Endothelial cell of umbilical vein (primary cell): ENCODE measurements at regions not wholly inside any gene's neighbourhood (a gene's known extent, or its start where the extent isn't known, plus 50 kb on each side); places are given as distances from the start of the nearest gene placed in this dataset.

ENCODE experiments used
- POLR2AphosphoS5 ChIP-seq: IDR thresholded peaks from 2 replicates; pipeline ENCODE4 v1.6.1; 2012; ENCODE audit warnings: low read depth, mild to moderate bottlenecking, control low read depth, low read length, moderate library complexity; ENCODE audit not compliant: insufficient read depth
- TF ChIP-seq, protein P1 (sequence below), 2 donors: IDR thresholded peaks; 1 replicate in 1 of 2; 2 replicates in 1 of 2; pipeline ENCODE4 v1.5.1; 2011; ENCODE audit warnings: low read length in 2 of 2, mild to moderate bottlenecking in 2 of 2, moderate library complexity in 2 of 2, control low read depth in 1 of 2, inconsistent platforms in 1 of 2, low read depth in 1 of 2; ENCODE audit not compliant: insufficient read depth in 1 of 2; ENCODE audit errors: extremely low read depth in 1 of 2
- TF ChIP-seq, protein P2 (sequence below): IDR thresholded peaks from 2 replicates; pipeline ENCODE4 v1.6.1; 2011; ENCODE audit not compliant: insufficient read depth, insufficient read length

DNA sequence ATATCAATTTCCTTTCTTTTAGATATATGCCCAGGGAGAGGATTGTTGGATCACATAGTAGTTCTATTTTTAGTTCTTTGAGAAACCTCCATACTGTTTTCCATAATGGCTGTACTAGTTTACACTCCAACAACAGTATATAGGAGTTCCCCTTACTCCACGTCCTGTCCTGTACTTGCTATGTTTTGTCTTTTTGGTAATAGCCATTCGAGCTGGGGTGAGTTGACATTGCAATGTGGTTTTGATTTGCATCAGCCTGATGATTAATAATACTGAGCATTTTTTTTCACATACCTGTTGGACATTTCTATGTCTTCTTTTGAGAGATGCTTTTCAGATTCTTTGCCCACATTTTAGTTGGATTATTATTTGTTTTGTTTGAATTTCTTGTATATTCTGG lies 445.9 kb downstream of the NTRK2 start:
- TF ChIP-seq, protein P1, sequence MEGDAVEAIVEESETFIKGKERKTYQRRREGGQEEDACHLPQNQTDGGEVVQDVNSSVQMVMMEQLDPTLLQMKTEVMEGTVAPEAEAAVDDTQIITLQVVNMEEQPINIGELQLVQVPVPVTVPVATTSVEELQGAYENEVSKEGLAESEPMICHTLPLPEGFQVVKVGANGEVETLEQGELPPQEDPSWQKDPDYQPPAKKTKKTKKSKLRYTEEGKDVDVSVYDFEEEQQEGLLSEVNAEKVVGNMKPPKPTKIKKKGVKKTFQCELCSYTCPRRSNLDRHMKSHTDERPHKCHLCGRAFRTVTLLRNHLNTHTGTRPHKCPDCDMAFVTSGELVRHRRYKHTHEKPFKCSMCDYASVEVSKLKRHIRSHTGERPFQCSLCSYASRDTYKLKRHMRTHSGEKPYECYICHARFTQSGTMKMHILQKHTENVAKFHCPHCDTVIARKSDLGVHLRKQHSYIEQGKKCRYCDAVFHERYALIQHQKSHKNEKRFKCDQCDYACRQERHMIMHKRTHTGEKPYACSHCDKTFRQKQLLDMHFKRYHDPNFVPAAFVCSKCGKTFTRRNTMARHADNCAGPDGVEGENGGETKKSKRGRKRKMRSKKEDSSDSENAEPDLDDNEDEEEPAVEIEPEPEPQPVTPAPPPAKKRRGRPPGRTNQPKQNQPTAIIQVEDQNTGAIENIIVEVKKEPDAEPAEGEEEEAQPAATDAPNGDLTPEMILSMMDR (IDR thresholded peaks at IDR 0.05; ENCODE audit: extremely low read depth in 1 of 2, insufficient read depth in 1 of 2, low read depth in 1 of 2, low read length in 2 of 2) = no peak
- TF ChIP-seq, protein P2, sequence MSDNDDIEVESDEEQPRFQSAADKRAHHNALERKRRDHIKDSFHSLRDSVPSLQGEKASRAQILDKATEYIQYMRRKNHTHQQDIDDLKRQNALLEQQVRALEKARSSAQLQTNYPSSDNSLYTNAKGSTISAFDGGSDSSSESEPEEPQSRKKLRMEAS = no peak
- TF ChIP-seq POLR2AphosphoS5 = no peak
